Glutamatergic neuron (in vitro differentiated cells): ENCODE measurements at regions not wholly inside any gene's neighbourhood (a gene's known extent, or its start where the extent isn't known, plus 50 kb on each side); places are given as distances from the start of the nearest gene placed in this dataset.
"Not testable (repeated sequence)": the region's sequence is repeated elsewhere in the genome, so short reads cannot be mapped to it uniquely, and the experiment has no call there.

Experiments used
- DNase-seq: peaks from one replicate; pipeline ENCODE4 v3.0.0; 2022
- H3K27ac Mint-ChIP-seq: one replicate; pipeline ENCODE4 v1.8.0; 2020; ENCODE audit warnings: mild to moderate bottlenecking, mixed read lengths, inconsistent platforms; ENCODE audit not compliant: unreplicated experiment
- H3K27me3 Mint-ChIP-seq: one replicate; pipeline ENCODE4 v1.8.0; 2020; ENCODE audit warnings: mild to moderate bottlenecking, moderate library complexity, mixed read lengths, inconsistent platforms; ENCODE audit not compliant: unreplicated experiment
- H3K36me3 Mint-ChIP-seq: one replicate; pipeline ENCODE4 v1.8.0; 2020; ENCODE audit warnings: mild to moderate bottlenecking, mixed read lengths, inconsistent platforms; ENCODE audit not compliant: unreplicated experiment
- H3K4me1 Mint-ChIP-seq: one replicate; pipeline ENCODE4 v1.8.0; 2020; ENCODE audit warnings: mild to moderate bottlenecking, low read depth, mixed read lengths, inconsistent platforms; ENCODE audit not compliant: unreplicated experiment
- H3K4me3 Mint-ChIP-seq: one replicate; pipeline ENCODE4 v1.8.0; 2020; ENCODE audit warnings: mild to moderate bottlenecking, mixed read lengths, inconsistent platforms; ENCODE audit not compliant: unreplicated experiment
- H3K9me3 Mint-ChIP-seq: one replicate; pipeline ENCODE4 v1.8.0; 2020; ENCODE audit warnings: mild to moderate bottlenecking, moderate library complexity, mixed read lengths, inconsistent platforms; ENCODE audit not compliant: unreplicated experiment
- TF ChIP-seq, protein P1 (sequence below): fragments of 200-600 bp; sonication (generic); IDR thresholded peaks from one replicate; pipeline ENCODE4 v1.5.0; 2021; ENCODE audit not compliant: partially characterized antibody, unreplicated experiment

GRCh38 chr2:115999039-115999438 lies 1556.6 kb downstream of the DPP10 start:
- TF ChIP-seq, protein P1, sequence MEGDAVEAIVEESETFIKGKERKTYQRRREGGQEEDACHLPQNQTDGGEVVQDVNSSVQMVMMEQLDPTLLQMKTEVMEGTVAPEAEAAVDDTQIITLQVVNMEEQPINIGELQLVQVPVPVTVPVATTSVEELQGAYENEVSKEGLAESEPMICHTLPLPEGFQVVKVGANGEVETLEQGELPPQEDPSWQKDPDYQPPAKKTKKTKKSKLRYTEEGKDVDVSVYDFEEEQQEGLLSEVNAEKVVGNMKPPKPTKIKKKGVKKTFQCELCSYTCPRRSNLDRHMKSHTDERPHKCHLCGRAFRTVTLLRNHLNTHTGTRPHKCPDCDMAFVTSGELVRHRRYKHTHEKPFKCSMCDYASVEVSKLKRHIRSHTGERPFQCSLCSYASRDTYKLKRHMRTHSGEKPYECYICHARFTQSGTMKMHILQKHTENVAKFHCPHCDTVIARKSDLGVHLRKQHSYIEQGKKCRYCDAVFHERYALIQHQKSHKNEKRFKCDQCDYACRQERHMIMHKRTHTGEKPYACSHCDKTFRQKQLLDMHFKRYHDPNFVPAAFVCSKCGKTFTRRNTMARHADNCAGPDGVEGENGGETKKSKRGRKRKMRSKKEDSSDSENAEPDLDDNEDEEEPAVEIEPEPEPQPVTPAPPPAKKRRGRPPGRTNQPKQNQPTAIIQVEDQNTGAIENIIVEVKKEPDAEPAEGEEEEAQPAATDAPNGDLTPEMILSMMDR, result no peak
- peaks cover 4% of the 10 kb centered on the region for H3K27me3 Mint-ChIP-seq
- H3K36me3 Mint-ChIP-seq, result no peaks in the 10 kb centered on the region
- no peak for DNase-seq
- no peaks in the 10 kb centered on the region for H3K9me3 Mint-ChIP-seq
- no peaks in the 10 kb centered on the region for H3K4me1 Mint-ChIP-seq
- H3K27ac Mint-ChIP-seq, result no peak overlapping the region
- no peak overlapping the region for H3K4me3 Mint-ChIP-seq

DNA sequence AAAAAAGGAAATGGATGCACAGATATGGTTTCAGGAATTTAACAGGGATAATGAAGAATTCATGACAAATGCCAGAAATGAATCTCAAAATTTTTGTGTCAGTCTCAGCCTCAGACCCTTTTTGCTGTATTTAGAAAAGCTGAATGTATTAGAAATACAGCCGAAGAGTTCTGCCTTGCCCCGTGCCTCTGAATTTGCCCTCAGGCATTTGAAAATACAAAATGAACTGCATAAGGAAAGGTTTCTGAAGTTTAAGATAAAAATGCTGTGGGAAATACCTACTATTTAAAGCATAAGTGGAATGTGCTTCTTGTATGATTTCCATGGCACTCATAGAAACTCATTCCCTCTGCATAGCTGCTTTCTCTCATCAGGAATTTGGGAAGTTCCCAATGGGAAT lies 1580.6 kb downstream of the DPP10 start:
- no peaks in the 10 kb centered on the region for H3K36me3 Mint-ChIP-seq
- no peaks in the 10 kb centered on the region for H3K27me3 Mint-ChIP-seq
- H3K4me3 Mint-ChIP-seq, result no peak overlapping the region
- H3K4me1 Mint-ChIP-seq, result no peaks in the 10 kb centered on the region
- TF ChIP-seq, protein P1, result no peak
- no peaks in the 10 kb centered on the region for H3K9me3 Mint-ChIP-seq
- DNase-seq, result no peak
- H3K27ac Mint-ChIP-seq, result no peak overlapping the region

DNA sequence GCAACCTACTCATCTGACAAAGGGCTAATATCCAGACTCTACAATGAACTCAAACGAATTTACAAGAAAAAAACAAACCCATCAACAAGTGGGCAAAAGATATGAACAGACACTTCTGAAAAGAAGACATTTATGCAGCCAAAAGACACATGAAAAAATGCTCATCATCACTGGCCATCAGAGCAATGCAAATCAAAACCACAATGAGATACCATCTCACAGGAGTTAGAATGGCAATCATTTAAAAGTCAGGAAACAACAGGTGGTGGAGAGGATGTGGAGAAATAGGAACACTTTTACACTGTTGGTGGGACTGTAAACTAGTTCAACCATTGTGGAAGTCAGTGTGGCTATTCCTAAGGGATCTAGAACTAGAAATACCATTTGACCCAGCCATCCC lies 1596.3 kb downstream of the DPP10 start:
- not testable (repeated sequence) for H3K27ac Mint-ChIP-seq, DNase-seq, H3K27me3 Mint-ChIP-seq, H3K4me3 Mint-ChIP-seq, H3K4me1 Mint-ChIP-seq, H3K36me3 Mint-ChIP-seq, H3K9me3 Mint-ChIP-seq

DNA sequence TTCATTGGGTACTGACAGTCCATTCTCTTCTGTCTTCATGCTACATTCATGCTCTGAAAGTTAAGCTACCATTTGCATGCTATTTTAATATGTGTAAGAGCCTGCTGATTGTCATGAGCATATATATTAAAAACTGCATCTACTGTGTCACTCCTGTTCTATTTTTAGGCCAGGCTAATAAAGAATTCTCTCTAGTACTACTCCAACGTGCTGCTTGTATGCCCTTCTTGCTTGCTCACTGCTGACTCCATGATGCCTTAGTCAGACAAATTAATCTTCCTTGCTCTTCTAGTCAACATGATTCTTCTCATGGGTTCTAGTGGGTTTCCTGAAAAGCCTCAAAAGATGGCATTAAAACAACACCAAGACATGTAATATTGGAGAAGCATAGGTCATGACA lies 1600.1 kb downstream of the DPP10 start:
- TF ChIP-seq, protein P1, result no peak
- no peak for DNase-seq
- H3K27me3 Mint-ChIP-seq, result no peaks in the 10 kb centered on the region
- no peaks in the 10 kb centered on the region for H3K36me3 Mint-ChIP-seq
- no peak overlapping the region for H3K4me3 Mint-ChIP-seq
- no peaks in the 10 kb centered on the region for H3K9me3 Mint-ChIP-seq
- H3K27ac Mint-ChIP-seq, result no peak overlapping the region
- no peaks in the 10 kb centered on the region for H3K4me1 Mint-ChIP-seq

- DNase-seq, result no peak
- Mint-ChIP-seq H3K4me1 (no peaks in the 10 kb centered on the region), H3K27me3 (no peaks in the 10 kb centered on the region), H3K9me3 (no peaks in the 10 kb centered on the region), H3K27ac (no peak overlapping the region), H3K4me3 (no peak overlapping the region), H3K36me3 (no peaks in the 10 kb centered on the region)
- TF ChIP-seq, protein P1, result no peak
These were observed 1615.1 kb downstream of the DPP10 start for GRCh38 chr2:116057538-116057937.

DNA sequence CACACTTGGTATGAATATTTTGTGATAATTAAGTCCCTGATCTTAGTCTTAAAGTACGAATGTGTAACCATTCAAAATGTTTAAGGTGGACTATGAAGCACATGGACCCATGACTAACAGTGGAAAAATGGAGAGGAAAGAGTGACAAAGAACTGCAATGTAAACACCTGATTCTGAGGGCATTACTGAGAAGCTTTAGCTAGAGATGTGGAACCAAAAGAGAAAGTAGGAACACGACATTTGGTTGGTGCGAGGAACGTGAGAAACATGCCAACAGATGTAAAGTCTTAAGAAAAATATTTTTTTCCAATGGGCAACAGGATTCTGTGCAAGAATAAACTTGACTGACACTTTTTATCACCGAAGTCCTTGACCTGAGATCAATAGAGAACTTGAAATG lies 1618.6 kb downstream of the DPP10 start:
- TF ChIP-seq, protein P1, result no peak
- Mint-ChIP-seq H3K4me1 (no peaks in the 10 kb centered on the region), H3K4me3 (no peak overlapping the region), H3K9me3 (no peaks in the 10 kb centered on the region), H3K27ac (no peak overlapping the region), H3K36me3 (no peaks in the 10 kb centered on the region), H3K27me3 (no peaks in the 10 kb centered on the region)
- DNase-seq, result no peak
